Limb (tissue), 2 donors: ENCODE measurements at regions not wholly inside any gene's neighbourhood (a gene's known extent, or its start where the extent isn't known, plus 50 kb on each side); places are given as distances from the start of the nearest gene placed in this dataset.

Experiments used
- DNase-seq, 2 donors: peaks; one replicate each; pipeline ENCODE4 v3.0.0-alpha.2; 2016; ENCODE audit errors: extremely low spot score in 2 of 2

- DNase-seq, result peak; percentile 83 to 95
Observed at GRCh38 chr6:26196846-26197635, 109.8 kb downstream of the HFE start.

- no peak for DNase-seq
Observed at GRCh38 chr6:26197636-26197932, 110.4 kb downstream of the HFE start.

GRCh38 chr6:26197933-26198721 is 110.9 kb downstream of the HFE start:
- DNase-seq, result peak in 1 of 2 donors; percentile 63

- DNase-seq, result no peak
Observed at GRCh38 chr6:26198722-26199056, 111.5 kb downstream of the HFE start.

GRCh38 chr6:26199057-26199772 is 112.0 kb downstream of the HFE start:
- DNase-seq, result peak; percentile 84 to 98

DNA sequence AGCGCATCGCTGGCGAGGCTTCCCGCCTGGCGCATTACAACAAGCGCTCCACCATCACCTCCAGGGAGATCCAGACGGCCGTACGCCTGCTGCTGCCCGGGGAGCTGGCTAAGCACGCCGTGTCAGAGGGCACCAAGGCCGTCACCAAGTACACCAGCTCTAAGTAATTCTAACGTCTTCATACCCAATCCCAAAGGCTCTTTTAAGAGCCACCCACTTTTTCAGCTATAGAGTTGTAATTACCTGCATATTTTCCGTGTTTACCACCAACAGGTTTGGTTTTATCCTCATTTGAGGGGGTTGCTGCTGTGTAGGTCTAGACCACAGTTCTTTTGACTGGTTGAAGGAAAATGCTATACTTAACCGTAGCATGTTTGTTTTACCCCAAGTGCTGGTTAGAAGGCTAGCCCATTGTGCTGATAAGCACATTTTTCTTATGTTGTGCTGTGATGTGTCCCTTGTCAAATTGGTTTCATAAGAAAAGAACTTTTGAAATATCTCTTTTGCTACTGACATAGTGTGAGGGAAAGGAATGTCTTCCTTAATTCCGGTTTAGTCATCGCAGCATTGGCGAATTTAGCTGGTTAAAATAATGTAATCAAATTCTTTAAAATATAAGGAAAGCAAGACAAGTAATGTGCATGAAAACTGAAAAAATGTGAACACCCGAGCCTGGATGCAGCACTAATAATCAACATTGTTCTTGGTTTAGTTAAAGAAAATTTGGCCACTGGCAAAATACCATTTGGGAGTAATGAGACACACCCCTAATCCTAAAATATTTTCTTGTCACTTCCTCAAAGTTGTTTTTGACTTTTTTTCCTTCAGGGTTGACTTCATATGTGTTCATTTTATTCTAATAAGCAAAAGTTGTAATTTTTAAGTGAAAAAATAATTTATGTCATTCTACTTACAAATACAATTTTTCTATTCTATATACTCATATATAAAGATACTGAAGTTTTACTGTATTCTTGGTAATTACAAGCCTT is 112.8 kb downstream of the HFE start:
- DNase-seq, result no peak

DNA sequence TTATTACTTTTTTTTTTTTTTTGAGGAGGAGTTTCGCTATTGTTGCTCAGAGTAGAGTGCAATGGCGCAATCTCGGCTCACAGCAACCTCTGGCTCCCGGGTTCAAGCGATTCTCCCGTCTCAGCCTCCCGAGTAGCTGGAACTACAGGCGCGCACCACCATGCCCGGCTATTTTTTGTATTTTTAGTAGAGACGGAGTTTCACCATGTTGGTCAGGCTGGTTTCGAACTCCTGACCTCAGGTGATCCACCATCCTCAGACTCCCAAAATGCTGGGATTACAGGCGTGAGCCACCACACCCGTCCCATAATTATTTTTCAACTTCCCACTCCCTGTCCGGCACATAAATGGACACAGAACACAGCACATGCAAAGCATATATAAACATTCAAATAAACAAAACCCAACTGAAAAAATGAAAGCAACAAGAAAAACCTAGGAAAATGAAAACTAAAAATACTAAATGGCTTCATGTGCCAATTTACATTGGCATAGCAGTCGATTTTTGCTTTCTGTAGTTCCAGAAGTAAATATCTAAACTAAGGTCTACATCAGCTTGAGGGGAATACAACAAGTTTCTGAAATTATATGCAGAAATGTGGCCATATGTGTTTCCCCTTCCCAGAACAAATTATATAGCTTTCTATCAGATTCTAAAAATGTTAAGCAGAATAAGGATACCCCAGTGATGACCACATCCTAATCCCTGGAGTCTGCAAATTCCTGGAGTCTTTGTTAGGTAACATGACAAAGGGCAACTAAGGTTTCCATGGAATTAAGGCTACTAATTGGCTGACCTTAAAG is 113.9 kb downstream of the HFE start:
- no peak for DNase-seq

DNA sequence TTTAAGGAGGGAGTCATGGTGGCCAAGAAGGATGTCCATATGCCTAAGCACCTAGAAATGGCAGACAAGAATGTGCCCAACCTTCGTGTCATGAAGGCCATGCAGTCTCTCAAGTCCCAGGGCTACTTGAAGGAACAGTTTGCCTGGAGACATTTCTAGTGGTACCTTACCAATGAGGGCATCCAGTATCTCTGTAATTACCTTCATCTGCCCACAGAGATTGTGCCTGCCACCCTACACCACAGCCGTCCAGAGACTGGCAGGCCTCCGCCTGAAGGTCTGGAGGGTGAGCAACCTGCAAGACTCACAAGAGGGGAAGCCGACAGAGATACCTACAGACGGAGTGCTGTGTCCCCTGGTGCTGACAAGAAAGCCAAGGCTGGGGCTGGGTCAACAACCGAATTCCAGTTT is 115.0 kb downstream of the HFE start:
- DNase-seq, result no peak

DNA sequence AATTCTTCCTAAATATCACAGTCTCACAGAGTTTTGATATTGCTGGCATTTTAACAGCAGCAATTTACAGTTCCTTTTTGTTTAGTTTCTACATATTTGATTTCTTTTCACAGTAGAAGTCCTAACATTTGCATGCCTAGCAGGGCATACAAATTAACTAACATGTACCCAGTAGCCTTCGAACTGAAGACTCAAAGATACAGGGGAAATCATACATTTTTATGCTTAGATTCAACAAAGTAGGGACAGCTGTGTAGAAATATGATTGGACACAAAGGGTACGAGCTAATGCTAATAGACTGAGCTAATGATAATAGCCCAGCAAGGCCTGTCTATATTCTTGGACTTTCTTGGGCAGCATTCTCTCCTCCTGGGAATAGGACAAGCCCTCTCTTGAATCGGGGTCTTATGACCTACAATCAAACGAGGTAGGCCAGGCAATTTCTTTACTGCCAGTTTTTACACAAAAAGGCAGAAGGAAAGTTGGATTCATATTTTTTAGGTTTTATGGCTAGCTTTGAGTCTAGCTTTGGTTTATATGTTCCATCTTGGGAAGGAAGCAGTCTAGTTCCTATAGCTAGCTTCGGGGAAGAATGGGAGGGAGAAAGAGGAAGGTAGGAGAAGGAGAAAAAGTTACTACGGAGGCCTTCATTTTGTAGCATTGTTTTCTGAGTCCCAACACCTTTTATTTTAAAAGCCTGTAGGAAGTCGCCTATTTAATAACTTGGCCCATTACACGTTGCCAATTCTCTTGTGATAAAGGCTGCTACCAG is 115.8 kb downstream of the HFE start:
- no peak for DNase-seq

- peak; percentile 96 to 99 for DNase-seq
Observed at GRCh38 chr6:26204332-26205160, 117.3 kb downstream of the HFE start.

- DNase-seq, result peak; percentile 87 to 88
Observed at GRCh38 chr6:26205161-26205624, 118.0 kb downstream of the HFE start.

- DNase-seq, result peak; percentile 56 to 70
Observed at GRCh38 chr6:26205625-26206574, 118.7 kb downstream of the HFE start.

DNA sequence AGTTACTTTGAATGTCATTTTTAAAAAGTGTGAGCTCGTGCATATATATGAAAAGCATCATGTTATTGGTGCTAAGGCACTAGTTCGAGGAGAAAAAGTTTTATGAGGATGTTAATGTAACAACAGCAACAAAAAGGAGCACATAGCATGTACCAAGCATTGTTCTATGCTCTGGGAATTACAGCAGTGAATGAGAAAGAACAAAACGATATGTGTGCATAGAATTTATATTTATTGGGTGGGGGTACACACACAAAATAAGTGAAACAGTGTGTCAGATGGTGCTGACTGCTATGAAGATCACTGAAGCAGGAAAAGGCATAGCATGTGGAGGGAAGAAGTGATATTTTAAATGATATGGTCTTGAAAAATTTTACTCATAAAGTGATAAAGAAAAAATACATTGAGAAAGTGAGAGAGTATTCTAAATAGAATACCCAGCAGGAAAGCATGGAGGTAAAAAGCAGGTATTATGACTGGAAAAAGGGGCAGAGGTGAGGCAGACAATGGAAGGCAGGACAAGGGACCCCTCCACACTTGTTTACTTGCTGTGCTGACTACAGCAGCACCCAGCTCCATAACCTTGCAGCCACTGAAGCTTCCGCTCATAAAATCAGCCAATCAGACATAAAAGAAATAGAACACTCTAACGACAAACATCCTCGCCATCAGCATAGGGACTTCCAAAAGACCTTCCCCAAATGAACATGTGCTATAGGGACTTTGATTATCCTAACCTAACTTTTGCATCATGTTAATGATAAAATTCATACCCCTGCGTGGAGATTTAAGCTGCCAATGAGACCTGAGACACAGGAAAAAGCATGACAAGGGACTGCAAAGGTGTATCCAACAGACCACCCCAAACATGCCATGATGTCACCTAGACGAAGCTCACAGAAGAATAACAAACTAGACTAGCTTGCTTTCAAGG is 119.9 kb downstream of the HFE start:
- DNase-seq, result no peak

- no peak for DNase-seq
Observed at GRCh38 chr6:26211963-26212362, 124.7 kb downstream of the HFE start.

DNA sequence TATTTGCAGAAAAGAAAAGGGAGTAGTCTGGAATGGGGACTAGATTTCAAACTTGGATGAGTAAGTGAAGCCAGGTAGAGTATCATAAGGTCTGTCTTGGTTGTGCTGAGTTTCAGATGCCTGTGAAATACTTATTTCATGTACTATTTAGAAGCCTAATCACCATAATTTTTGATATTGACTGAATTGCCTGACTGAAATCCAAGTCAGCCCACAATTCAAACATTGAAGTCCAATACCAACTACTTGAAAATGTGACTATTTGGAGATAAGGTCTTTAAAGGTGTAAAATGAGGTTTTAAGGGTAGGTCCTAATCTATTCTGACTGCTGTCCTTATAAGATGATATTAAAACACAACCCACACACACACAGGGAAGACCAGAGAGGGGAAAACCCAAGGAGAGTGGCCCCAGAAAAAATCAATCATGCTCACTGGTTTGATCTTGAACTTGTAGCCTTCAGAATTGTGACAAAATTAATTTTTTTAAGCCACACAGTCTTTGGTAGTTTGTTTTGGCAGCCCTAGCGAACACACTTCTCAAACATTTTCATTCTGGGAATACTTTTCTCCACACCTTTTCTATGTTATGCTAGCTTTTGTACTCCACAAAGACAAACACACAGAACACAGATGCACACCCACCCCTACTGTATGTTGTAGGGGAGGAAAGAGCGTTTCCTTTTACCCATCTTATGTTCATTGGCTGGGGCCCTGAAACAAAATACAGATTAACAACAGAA is 126.3 kb downstream of the HFE start:
- DNase-seq, result no peak
